Testis (tissue), 2 donors: ENCODE measurements at regions not wholly inside any gene's neighbourhood (a gene's known extent, or its start where the extent isn't known, plus 50 kb on each side); places are given as distances from the start of the nearest gene placed in this dataset.

ENCODE experiments used
- POLR2A ChIP-seq: fragments of 450-650 bp; IDR thresholded peaks from one replicate; pipeline ENCODE4 v1.6.1; 2017; ENCODE audit warnings: antibody characterized with exemption, mild to moderate bottlenecking, moderate library complexity
- TF ChIP-seq, protein P1 (sequence below), 3 experiments: fragments of 450-650 bp in 2 of 3; fragments of 200-600 bp in 1 of 3; sonication (generic) in 1 of 3; IDR thresholded peaks; one replicate each; pipeline ENCODE4 v1.5.1; 2016 to 2019; ENCODE audit warnings: antibody characterized with exemption in 3 of 3, mild to moderate bottlenecking in 2 of 3, moderate library complexity in 1 of 3

DNA sequence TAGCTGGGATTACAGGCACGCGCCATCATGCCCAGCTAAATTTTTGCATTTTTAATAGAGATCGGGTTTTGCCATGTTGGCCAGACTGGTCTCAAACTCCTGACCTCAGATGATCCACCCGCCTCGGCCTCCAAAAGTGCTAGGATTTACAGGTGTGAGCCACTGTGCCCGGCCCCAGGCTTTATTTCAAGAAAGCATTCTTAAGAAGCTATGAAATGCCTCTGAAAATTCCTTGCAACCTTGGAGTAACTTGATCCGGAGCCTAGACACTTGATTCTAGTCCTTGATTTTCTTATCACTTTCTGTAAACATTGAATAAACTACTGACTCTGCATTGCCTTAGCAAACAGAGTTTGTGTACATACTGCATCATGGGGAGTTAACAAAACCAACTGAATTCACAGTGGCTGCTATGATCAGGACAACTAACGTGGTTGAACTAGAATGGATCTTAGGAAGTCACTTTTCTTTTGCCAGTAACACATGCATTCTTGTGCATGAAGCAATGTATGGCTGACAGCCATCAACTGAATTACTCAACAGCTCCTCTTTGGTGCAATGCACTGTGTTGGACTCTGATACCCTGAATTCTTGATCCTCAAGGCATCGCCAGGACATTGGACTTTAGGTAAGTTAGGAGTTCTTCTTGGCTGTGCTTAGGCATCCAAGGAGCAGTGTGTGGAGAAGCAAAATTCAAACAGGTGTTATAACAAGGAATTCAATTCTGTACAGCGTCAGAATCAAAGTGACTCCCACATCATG lies 102.8 kb upstream of the TMEM170B start:
- no peak for TF ChIP-seq POLR2A
- TF ChIP-seq, protein P1, sequence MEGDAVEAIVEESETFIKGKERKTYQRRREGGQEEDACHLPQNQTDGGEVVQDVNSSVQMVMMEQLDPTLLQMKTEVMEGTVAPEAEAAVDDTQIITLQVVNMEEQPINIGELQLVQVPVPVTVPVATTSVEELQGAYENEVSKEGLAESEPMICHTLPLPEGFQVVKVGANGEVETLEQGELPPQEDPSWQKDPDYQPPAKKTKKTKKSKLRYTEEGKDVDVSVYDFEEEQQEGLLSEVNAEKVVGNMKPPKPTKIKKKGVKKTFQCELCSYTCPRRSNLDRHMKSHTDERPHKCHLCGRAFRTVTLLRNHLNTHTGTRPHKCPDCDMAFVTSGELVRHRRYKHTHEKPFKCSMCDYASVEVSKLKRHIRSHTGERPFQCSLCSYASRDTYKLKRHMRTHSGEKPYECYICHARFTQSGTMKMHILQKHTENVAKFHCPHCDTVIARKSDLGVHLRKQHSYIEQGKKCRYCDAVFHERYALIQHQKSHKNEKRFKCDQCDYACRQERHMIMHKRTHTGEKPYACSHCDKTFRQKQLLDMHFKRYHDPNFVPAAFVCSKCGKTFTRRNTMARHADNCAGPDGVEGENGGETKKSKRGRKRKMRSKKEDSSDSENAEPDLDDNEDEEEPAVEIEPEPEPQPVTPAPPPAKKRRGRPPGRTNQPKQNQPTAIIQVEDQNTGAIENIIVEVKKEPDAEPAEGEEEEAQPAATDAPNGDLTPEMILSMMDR (IDR thresholded peaks at IDR 0.05), result no peak
